ENCODE measurements at regions not wholly inside any gene's neighbourhood (a gene's known extent, or its start where the extent isn't known, plus 50 kb on each side); places are given as distances from the start of the nearest gene placed in this dataset.

- ATAC-seq, result no peak
- CTCF ChIA-PET, result interaction anchor here (0.7 kb wide), 1 partner anchor 1262 kb away, joined by 3 read pairs; no protein-coding TSS in a partner anchor
- Mint-ChIP-seq H3K4me3 (no peak overlapping the region), H3K36me3 (peaks cover 6% of the 10 kb centered on the region), H3K4me1 (no peaks in the 10 kb centered on the region), H3K9me3 (peaks cover 10% of the 10 kb centered on the region), H3K27ac (no peak overlapping the region; the same call in 1 of the 2 replicates), H3K27me3 (ENCODE audit: low read depth) (no peaks in the 10 kb centered on the region)
- TF ChIP-seq IRF1 (CRISPR knock-in tag; IDR thresholded peaks at IDR 0.05) (no peak), ZNF416 (CRISPR knock-in tag; IDR thresholded peaks at IDR 0.05) (no peak), KAT7 (CRISPR knock-in tag; IDR thresholded peaks at IDR 0.05; ENCODE audit: borderline replicate concordance) (no peak), ARID4B (CRISPR knock-in tag; IDR thresholded peaks at IDR 0.05; ENCODE audit: borderline replicate concordance) (no peak), STAT6 (CRISPR knock-in tag; conservative IDR thresholded peaks at IDR 0.05; ENCODE audit: low read depth) (no peak), MYBL2 (CRISPR knock-in tag; IDR thresholded peaks at IDR 0.05) (no peak)
- POLR2A ChIA-PET, result no interaction called here
- no peak for DNase-seq (ENCODE audit: low spot score)
Measured at GRCh38 chr1:239164451-239165180, 221.8 kb upstream of the CHRM3 start.

GRCh38 chr1:239155466-239156091 is 230.8 kb upstream of the CHRM3 start:
- Mint-ChIP-seq H3K27me3 (ENCODE audit: low read depth) (no peaks in the 10 kb centered on the region), H3K4me3 (no peak overlapping the region), H3K27ac (no peak overlapping the region), H3K9me3 (peaks cover 16% of the 10 kb centered on the region), H3K36me3 (0 out of 2 replicates have a peak, but pooled peaks cover 2% of the 10 kb centered on the region), H3K4me1 (peaks cover 3% of the 10 kb centered on the region)
- ATAC-seq (no peak), DNase-seq (ENCODE audit: low spot score) (no peak)
- ChIA-PET POLR2A (no interaction called here), CTCF (no interaction called here)
- TF ChIP-seq TEAD1 (CRISPR knock-in tag; IDR thresholded peaks at IDR 0.05) (no peak), ZNF232 (CRISPR knock-in tag; IDR thresholded peaks at IDR 0.05) (no peak)

- H3K9me3 Mint-ChIP-seq, result peaks cover 16% of the 10 kb centered on the region
- H3K27me3 Mint-ChIP-seq (ENCODE audit: low read depth), result no peaks in the 10 kb centered on the region
- DNase-seq (ENCODE audit: low spot score) (no peak), ATAC-seq (no peak)
- peaks cover 22% of the 10 kb centered on the region for H3K4me1 Mint-ChIP-seq
- H3K27ac Mint-ChIP-seq, result no peak overlapping the region
- H3K4me3 Mint-ChIP-seq, result no peak overlapping the region
- CTCF ChIA-PET, result interaction anchor here (1.0 kb wide), 1 partner anchor 26 kb away, joined by 3 read pairs; no protein-coding TSS in a partner anchor
- H3K36me3 Mint-ChIP-seq, result 0 out of 2 replicates have a peak, but pooled peaks cover 2% of the 10 kb centered on the region
- POLR2A ChIA-PET, result no interaction called here
- TF ChIP-seq TEAD4 (CRISPR knock-in tag; IDR thresholded peaks at IDR 0.05) (no peak), AR (CRISPR knock-in tag; IDR thresholded peaks at IDR 0.05) (no peak), PREB (CRISPR knock-in tag; IDR thresholded peaks at IDR 0.05; ENCODE audit: borderline replicate concordance) (no peak), ARID4B (CRISPR knock-in tag; IDR thresholded peaks at IDR 0.05; ENCODE audit: borderline replicate concordance) (no peak), ZNF138 (CRISPR knock-in tag; conservative IDR thresholded peaks at IDR 0.05) (no peak)
Measured at GRCh38 chr1:239151937-239152336, 234.4 kb upstream of the CHRM3 start.
